A549 (cell line): ENCODE measurements at regions not wholly inside any gene's neighbourhood (a gene's known extent, or its start where the extent isn't known, plus 50 kb on each side); places are given as distances from the start of the nearest gene placed in this dataset.

ENCODE experiments used
- ATAC-seq, 2 experiments: fragments of 200-7000 bp in 1 of 2; fragments of >200 bp in 1 of 2; cut with Nextera tagmentation in 1 of 2; cut with Tn5 transposase in 1 of 2; 3 replicates each; pipeline versions ENCODE4 v1.8.0 to v1.9.1; 2018 to 2020; ENCODE audit warnings: mild to moderate bottlenecking in 1 of 2, moderate library complexity in 1 of 2
- CTCF ChIA-PET: fragments of 300-600 bp; sonication (Branson Sonifier 250); formaldehyde crosslinking; extraction: SDS; loops from one replicate; lab custom pipeline; 2021; ENCODE audit warnings: antibody characterized with exemption, inconsistent platforms; lab: Yijun Ruan, JAX
- POLR2A ChIA-PET: fragments of 350-600 bp; formaldehyde crosslinking; extraction: SDS; loops from one replicate; lab custom pipeline; 2021; ENCODE audit warnings: antibody characterized with exemption, inconsistent platforms; lab: Yijun Ruan, JAX
- DNase-seq, 2 experiments: peaks; one replicate each; pipeline versions ENCODE4 v3.0.0 to v3.0.0-alpha.2; 2011 to 2016; ENCODE audit warnings: low read depth in 1 of 2, low spot score in 1 of 2
- FAIRE-seq: peaks from 2 replicates; lab custom pipeline; 2011; peaks lifted over from hg19 to GRCh38; lab: Jason Lieb, UNC
- H3K27ac ChIP-seq, 2 experiments: fragments of >200 bp; sonication (Bioruptor Twin); formaldehyde crosslinking; 3 replicates each; pipeline ENCODE4 v1.5.1; 2016 to 2017
- H3K4me1 ChIP-seq: fragments of >200 bp; sonication (Bioruptor Twin); formaldehyde crosslinking; 3 replicates; pipeline ENCODE4 v1.6.1; 2016
- H3K4me2 ChIP-seq: fragments of >200 bp; sonication (Bioruptor Twin); formaldehyde crosslinking; 3 replicates; pipeline ENCODE4 v1.6.1; 2016
- H3K4me3 ChIP-seq: fragments of >200 bp; sonication (Bioruptor Twin); formaldehyde crosslinking; 3 replicates; pipeline ENCODE4 v1.5.1; 2016
- H3K9me3 ChIP-seq: fragments of >200 bp; sonication (Bioruptor Twin); formaldehyde crosslinking; 3 replicates; pipeline ENCODE4 v1.6.1; 2016
- CBX2 ChIP-seq: fragments of 200-600 bp; sonication (generic); IDR thresholded peaks from 2 replicates; pipeline ENCODE4 v1.6.1; 2016; ENCODE audit warnings: low read depth, mild to moderate bottlenecking, borderline replicate concordance
- E2F6 ChIP-seq: IDR thresholded peaks from 2 replicates; pipeline ENCODE4 v1.6.1; 2012; ENCODE audit warnings: low read depth, borderline replicate concordance
- EHF ChIP-seq: fragments of 250-450 bp; sonication (Bioruptor Pico); IDR thresholded peaks from 2 replicates; pipeline ENCODE4 v1.5.0; 2020; ENCODE audit warnings: mild to moderate bottlenecking
- ESRRA ChIP-seq: fragments of 150-350 bp; IDR thresholded peaks from 2 replicates; pipeline ENCODE4 v1.6.1; 2014; ENCODE audit warnings: mild to moderate bottlenecking, low read length, borderline replicate concordance
- FOSL2 ChIP-seq, 2 experiments: fragments of 450-650 bp in 1 of 2; fragments of >200 bp in 1 of 2; sonication (Bioruptor Twin) in 1 of 2; formaldehyde crosslinking; IDR thresholded peaks; 2 replicates each; pipeline versions ENCODE4 v1.5.0 to v1.6.1; 2016 to 2020; ENCODE audit warnings: mild to moderate bottlenecking in 1 of 2, moderate library complexity in 1 of 2
- HOXB13 ChIP-seq: fragments of 250-450 bp; sonication (Bioruptor Pico); IDR thresholded peaks from 2 replicates; pipeline ENCODE4 v1.5.0; 2020; ENCODE audit warnings: low read depth, mild to moderate bottlenecking, moderate library complexity
- KDM1A ChIP-seq: fragments of 200-600 bp; sonication (generic); IDR thresholded peaks from 2 replicates; pipeline ENCODE4 v1.6.1; 2016; ENCODE audit warnings: low read depth, mild to moderate bottlenecking
- NR3C1 ChIP-seq: fragments of >200 bp; sonication (Bioruptor Twin); formaldehyde crosslinking; IDR thresholded peaks from 3 replicates; pipeline ENCODE4 v1.6.1; 2017
- PBX3 ChIP-seq: IDR thresholded peaks from 2 replicates; pipeline ENCODE4 v1.6.1; 2012
- PHF8 ChIP-seq: fragments of 200-600 bp; sonication (generic); IDR thresholded peaks from 2 replicates; pipeline ENCODE4 v1.6.1; 2016; ENCODE audit warnings: low read depth, mild to moderate bottlenecking, antibody characterized with exemption, moderate library complexity, borderline replicate concordance
- RAD21 ChIP-seq, 2 experiments: fragments of >200 bp in 1 of 2; sonication (Bioruptor Twin) in 1 of 2; formaldehyde crosslinking in 1 of 2; IDR thresholded peaks in 1 of 2; conservative IDR thresholded peaks in 1 of 2; 2 replicates in 1 of 2; 3 replicates in 1 of 2; pipeline ENCODE4 v1.6.1; 2012 to 2018; ENCODE audit warnings: inconsistent platforms in 1 of 2
- RCOR1 ChIP-seq: fragments of 150-350 bp; IDR thresholded peaks from 2 replicates; pipeline ENCODE4 v1.6.1; 2014; ENCODE audit warnings: antibody characterized with exemption, low read length, low read depth
- RFX5 ChIP-seq: fragments of 450-650 bp; IDR thresholded peaks from 2 replicates; pipeline ENCODE4 v1.7.1; 2014; ENCODE audit warnings: antibody characterized with exemption, mild to moderate bottlenecking, moderate library complexity
- TFCP2L1 ChIP-seq: fragments of 250-450 bp; sonication (Bioruptor Pico); IDR thresholded peaks from 2 replicates; pipeline ENCODE4 v1.5.0; 2021; ENCODE audit warnings: mild to moderate bottlenecking
- TP53 ChIP-seq: fragments of 250-450 bp; sonication (Bioruptor Pico); IDR thresholded peaks from 2 replicates; pipeline ENCODE4 v1.5.0; 2021; ENCODE audit warnings: mild to moderate bottlenecking, moderate library complexity
- ZFP36 ChIP-seq: fragments of 450-650 bp; IDR thresholded peaks from 2 replicates; pipeline ENCODE4 v1.6.1; 2014; ENCODE audit warnings: borderline replicate concordance; ENCODE audit not compliant: partially characterized antibody
- ZSCAN20 ChIP-seq: fragments of 250-450 bp; sonication (Bioruptor Pico); IDR thresholded peaks from 2 replicates; pipeline ENCODE4 v1.8.0; 2022; ENCODE audit warnings: mild to moderate bottlenecking, moderate library complexity
- WGBS: methylation state at CpG from one replicate; pipeline ENCODE4 v1.1.6; 2017; ENCODE audit errors: missing lambda C conversion rate; 5-methylcytosine and 5-hydroxymethylcytosine counted together
- TF ChIP-seq, protein P1 (sequence below): fragments of >200 bp; sonication (Bioruptor Twin); formaldehyde crosslinking; IDR thresholded peaks from 2 replicates; pipeline ENCODE4 v1.6.1; 2016
- TF ChIP-seq, protein P2 (sequence below): fragments of 250-450 bp; sonication (Bioruptor Pico); IDR thresholded peaks from 2 replicates; pipeline ENCODE4 v1.5.0; 2020; ENCODE audit warnings: low read depth, mild to moderate bottlenecking, moderate library complexity

DNA sequence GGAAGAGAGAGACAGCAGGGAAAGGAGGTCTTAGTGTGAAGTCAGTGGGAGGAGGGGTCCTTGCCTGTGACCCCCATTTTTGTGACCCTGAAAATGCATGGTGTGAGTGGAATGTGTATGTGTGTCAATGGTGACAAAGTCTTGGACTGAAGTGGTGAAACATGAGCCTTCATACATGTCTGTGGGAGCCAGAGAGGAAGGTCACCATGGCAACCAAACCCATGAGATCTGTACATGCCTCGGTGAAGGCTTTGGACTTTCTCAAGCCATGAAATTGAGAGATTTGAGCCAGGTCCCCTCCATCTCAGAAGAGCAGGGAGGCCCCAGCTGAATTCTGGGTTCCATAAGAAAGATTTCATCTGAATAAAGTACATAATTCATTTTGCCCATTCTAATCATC lies 108.7 kb downstream of the TTC8 start (continued):
- TF ChIP-seq E2F6 (no peak), RFX5 (no peak), ZFP36 (no peak), FOSL2 (IDR thresholded peaks at IDR 0.05) (no peak), FOSL2 (CRISPR knock-in tag; IDR thresholded peaks at IDR 0.05) (no peak), HOXB13 (CRISPR knock-in tag) (no peak), TFCP2L1 (CRISPR knock-in tag) (no peak)
- TF ChIP-seq, protein P1, sequence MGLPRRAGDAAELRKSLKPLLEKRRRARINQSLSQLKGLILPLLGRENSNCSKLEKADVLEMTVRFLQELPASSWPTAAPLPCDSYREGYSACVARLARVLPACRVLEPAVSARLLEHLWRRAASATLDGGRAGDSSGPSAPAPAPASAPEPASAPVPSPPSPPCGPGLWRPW: no peak

DNA sequence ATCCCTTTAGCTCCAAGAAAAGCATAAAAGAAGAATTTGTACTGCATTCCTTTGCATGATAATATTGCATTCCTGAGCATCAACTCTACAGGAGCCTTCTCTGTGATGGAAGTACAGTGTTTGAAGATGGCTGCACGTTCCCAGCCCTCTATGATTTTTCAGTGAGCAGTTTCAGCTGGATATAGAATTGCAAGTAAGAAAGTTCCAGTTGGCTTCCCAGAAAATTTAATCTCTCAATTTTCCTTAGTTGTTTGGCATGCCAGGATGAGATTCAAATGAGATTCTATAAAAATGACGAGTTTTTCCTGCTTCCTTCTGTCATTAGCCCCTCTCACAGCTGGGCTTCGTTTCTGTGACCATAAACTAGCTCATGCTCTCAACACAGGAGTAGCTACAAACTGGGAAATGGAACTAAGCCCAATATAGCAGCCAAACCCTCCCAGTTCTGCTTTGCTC lies 109.9 kb downstream of the TTC8 start:
- TF ChIP-seq ESRRA (no peak), PBX3 (no peak), TP53 (CRISPR knock-in tag) (no peak), TFCP2L1 (CRISPR knock-in tag) (no peak)
- peaks cover 10% of the 10 kb centered on the region; the same call in 2 of the 3 replicates for H3K4me1 ChIP-seq
- DNase-seq (no peak), ATAC-seq (no peak), FAIRE-seq (no peak)
- H3K4me3 ChIP-seq: no peak overlapping the region
- ChIA-PET CTCF (no interaction called here), POLR2A (no interaction called here)
- 11% methylated on average over 3 of the region's 3 CpGs for WGBS
- no peak overlapping the region for H3K27ac ChIP-seq
- H3K9me3 ChIP-seq: peaks cover 6% of the 10 kb centered on the region; the same call in 1 of the 3 replicates
- no peak overlapping the region for H3K4me2 ChIP-seq

GRCh38 chr14:88935083-88935482 lies 110.6 kb downstream of the TTC8 start:
- ChIA-PET POLR2A (no interaction called here), CTCF (interaction anchor here (0.8 kb wide), 1 partner anchor 15 kb away, joined by 3 read pairs; no protein-coding TSS in a partner anchor)
- WGBS: 39% methylated on average over 5 of the region's 5 CpGs
- peaks cover 10% of the 10 kb centered on the region; the same call in 2 of the 3 replicates for H3K4me1 ChIP-seq
- ATAC-seq: no peak
- H3K4me2 ChIP-seq: no peak overlapping the region
- no peak for FAIRE-seq
- no peak overlapping the region for H3K4me3 ChIP-seq
- no peak overlapping the region for H3K27ac ChIP-seq
- peaks cover 3% of the 10 kb centered on the region; the same call in 1 of the 3 replicates for H3K9me3 ChIP-seq
- DNase-seq: no peak
- no peak for TF ChIP-seq KDM1A
- no peak for TF ChIP-seq EHF
- no peak for TF ChIP-seq ZSCAN20 (CRISPR knock-in tag)
- TF ChIP-seq, protein P2, sequence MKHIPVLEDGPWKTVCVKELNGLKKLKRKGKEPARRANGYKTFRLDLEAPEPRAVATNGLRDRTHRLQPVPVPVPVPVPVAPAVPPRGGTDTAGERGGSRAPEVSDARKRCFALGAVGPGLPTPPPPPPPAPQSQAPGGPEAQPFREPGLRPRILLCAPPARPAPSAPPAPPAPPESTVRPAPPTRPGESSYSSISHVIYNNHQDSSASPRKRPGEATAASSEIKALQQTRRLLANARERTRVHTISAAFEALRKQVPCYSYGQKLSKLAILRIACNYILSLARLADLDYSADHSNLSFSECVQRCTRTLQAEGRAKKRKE (CRISPR knock-in tag): no peak
- no peak for TF ChIP-seq RAD21 (conservative IDR thresholded peaks at IDR 0.05 in 1 of 2, IDR thresholded peaks at IDR 0.05 in 1 of 2)
- TF ChIP-seq, all 56 proteins: peak for 0

GRCh38 chr14:88937706-88938105 lies 113.3 kb downstream of the TTC8 start:
- 0 out of 3 replicates have a peak, but pooled peaks cover 3% of the 10 kb centered on the region for H3K9me3 ChIP-seq
- FAIRE-seq: no peak
- peak in 1 of 2 experiments; percentile 4 for DNase-seq
- POLR2A ChIA-PET: no interaction called here
- no peak overlapping the region for H3K27ac ChIP-seq
- H3K4me3 ChIP-seq: no peak overlapping the region
- 47% methylated on average over 3 of the region's 3 CpGs for WGBS
- peaks cover 14% of the 10 kb centered on the region; the same call in 2 of the 3 replicates for H3K4me1 ChIP-seq
- CTCF ChIA-PET: no interaction called here
- H3K4me2 ChIP-seq: peak overlapping the region; percentile 17; the same call in 2 of the 3 replicates
- TF ChIP-seq ZSCAN20 (CRISPR knock-in tag) (no peak), CBX2 (no peak), RCOR1 (no peak), NR3C1 (no peak), PHF8 (no peak)
- TF ChIP-seq, protein P2 (CRISPR knock-in tag): no peak
- no peak for ATAC-seq
